NCI-H146 treated with DMSO at 0.1 percent for 48 hours (cell line): ENCODE measurements at regions not wholly inside any gene's neighbourhood (a gene's known extent, or its start where the extent isn't known, plus 50 kb on each side); places are given as distances from the start of the nearest gene placed in this dataset.

Experiments
- DNase-seq: peaks from one replicate; lab custom pipeline; 2025; ENCODE audit not compliant: unreplicated experiment; lab: John Stamatoyannopoulos, UW

- DNase-seq = no peak
These were observed 63.9 kb upstream of the SLC10A2 start for GRCh38 chr13:103130146-103130545.
